ENCODE measurements at regions not wholly inside any gene's neighbourhood (a gene's known extent, or its start where the extent isn't known, plus 50 kb on each side); places are given as distances from the start of the nearest gene placed in this dataset.

GRCh38 chr14:26078561-26078960 lies 519.3 kb downstream of the NOVA1 start:
- no peak for DNase-seq
- Histone ChIP-seq H3K79me1 (ENCODE audit: low read length) (no peaks in the 10 kb centered on the region), H3K14ac (ENCODE audit: low read length) (no peak overlapping the region), H3K9me3 (ENCODE audit: insufficient read depth, low read depth, low read length) (no peaks in the 10 kb centered on the region), H3K27ac (ENCODE audit: low read depth, low read length) (no peak overlapping the region), H2AK5ac (ENCODE audit: low read length) (no peak overlapping the region), H3K18ac (ENCODE audit: low read length) (no peak overlapping the region), H3K4ac (ENCODE audit: low read depth, low read length) (no peak overlapping the region), H2AFZ (ENCODE audit: insufficient read depth, low read length, poor library complexity) (no peak overlapping the region), H3K36me3 (ENCODE audit: control insufficient read depth in 1 of 2, insufficient read depth in 2 of 2, low read length in 2 of 2) (no peaks in the 10 kb centered on the region), H3K4me3 (ENCODE audit: low read depth, low read length) (no peak overlapping the region), H2BK5ac (ENCODE audit: low read depth, low read length, poor library complexity) (no peak overlapping the region), H2BK120ac (ENCODE audit: insufficient read depth, low read length, poor library complexity) (no peak overlapping the region), H3K9ac (ENCODE audit: low read length) (no peak overlapping the region), H4K8ac (ENCODE audit: low read depth, low read length) (no peak overlapping the region), H2BK12ac (ENCODE audit: low read length) (no peak overlapping the region), H3K4me2 (ENCODE audit: low read length) (no peak overlapping the region), H4K91ac (ENCODE audit: low read depth, low read length) (no peak overlapping the region), H3K4me1 (ENCODE audit: control insufficient read depth in 1 of 2, insufficient read depth in 2 of 2, low read length in 2 of 2) (no peaks in the 10 kb centered on the region), H3K23ac (ENCODE audit: low read length) (no peak overlapping the region), H4K12ac (ENCODE audit: low read depth, low read length) (no peak overlapping the region), H3K27me3 (ENCODE audit: insufficient read depth, low read length) (no peaks in the 10 kb centered on the region), H3K79me2 (ENCODE audit: control insufficient read depth, insufficient read depth, low read length, poor library complexity) (no peaks in the 10 kb centered on the region)
- WGBS (ENCODE audit: extremely low coverage, insufficient coverage, insufficient read length): no CpG with 5 or more reads among the region's 2 CpGs

- Histone ChIP-seq H2BK5ac (ENCODE audit: low read depth, low read length, poor library complexity) (no peak overlapping the region), H3K27ac (ENCODE audit: low read depth, low read length) (no peak overlapping the region), H4K12ac (ENCODE audit: low read depth, low read length) (no peak overlapping the region), H2BK12ac (ENCODE audit: low read length) (no peak overlapping the region), H3K4me1 (ENCODE audit: control insufficient read depth in 1 of 2, insufficient read depth in 2 of 2, low read length in 2 of 2) (no peaks in the 10 kb centered on the region), H2AK5ac (ENCODE audit: low read length) (no peak overlapping the region), H3K27me3 (ENCODE audit: insufficient read depth, low read length) (no peaks in the 10 kb centered on the region), H3K23ac (ENCODE audit: low read length) (no peak overlapping the region), H4K8ac (ENCODE audit: low read depth, low read length) (no peak overlapping the region), H3K4ac (ENCODE audit: low read depth, low read length) (no peak overlapping the region), H3K9me3 (ENCODE audit: insufficient read depth, low read depth, low read length) (no peaks in the 10 kb centered on the region), H4K91ac (ENCODE audit: low read depth, low read length) (no peak overlapping the region), H3K4me2 (ENCODE audit: low read length) (no peak overlapping the region), H2AFZ (ENCODE audit: insufficient read depth, low read length, poor library complexity) (no peak overlapping the region), H2BK120ac (ENCODE audit: insufficient read depth, low read length, poor library complexity) (no peak overlapping the region), H3K4me3 (ENCODE audit: low read depth, low read length) (no peak overlapping the region), H3K36me3 (ENCODE audit: control insufficient read depth in 1 of 2, insufficient read depth in 2 of 2, low read length in 2 of 2) (no peaks in the 10 kb centered on the region), H3K14ac (ENCODE audit: low read length) (no peak overlapping the region), H3K9ac (ENCODE audit: low read length) (no peak overlapping the region), H3K79me2 (ENCODE audit: control insufficient read depth, insufficient read depth, low read length, poor library complexity) (no peaks in the 10 kb centered on the region), H3K79me1 (ENCODE audit: low read length) (no peaks in the 10 kb centered on the region), H3K18ac (ENCODE audit: low read length) (no peak overlapping the region)
- WGBS (ENCODE audit: extremely low coverage, insufficient coverage, insufficient read length): no CpG with 5 or more reads among the region's 2 CpGs
- no peak for DNase-seq
Measured at GRCh38 chr14:26074892-26075291, 522.9 kb downstream of the NOVA1 start.

- no CpG with 5 or more reads among the region's 3 CpGs for WGBS (ENCODE audit: extremely low coverage, insufficient coverage, insufficient read length)
- Histone ChIP-seq H4K8ac (ENCODE audit: low read depth, low read length) (no peak overlapping the region), H4K91ac (ENCODE audit: low read depth, low read length) (no peak overlapping the region), H2BK120ac (ENCODE audit: insufficient read depth, low read length, poor library complexity) (no peak overlapping the region), H3K79me1 (ENCODE audit: low read length) (no peaks in the 10 kb centered on the region), H3K9ac (ENCODE audit: low read length) (no peak overlapping the region), H3K4me3 (ENCODE audit: low read depth, low read length) (no peak overlapping the region), H2AK5ac (ENCODE audit: low read length) (no peak overlapping the region), H4K12ac (ENCODE audit: low read depth, low read length) (no peak overlapping the region), H3K79me2 (ENCODE audit: control insufficient read depth, insufficient read depth, low read length, poor library complexity) (no peaks in the 10 kb centered on the region), H3K36me3 (ENCODE audit: control insufficient read depth in 1 of 2, insufficient read depth in 2 of 2, low read length in 2 of 2) (no peaks in the 10 kb centered on the region), H2AFZ (ENCODE audit: insufficient read depth, low read length, poor library complexity) (no peak overlapping the region), H3K4me1 (ENCODE audit: control insufficient read depth in 1 of 2, insufficient read depth in 2 of 2, low read length in 2 of 2) (no peaks in the 10 kb centered on the region), H3K9me3 (ENCODE audit: insufficient read depth, low read depth, low read length) (no peaks in the 10 kb centered on the region), H3K4ac (ENCODE audit: low read depth, low read length) (no peak overlapping the region), H3K14ac (ENCODE audit: low read length) (no peak overlapping the region), H3K27ac (ENCODE audit: low read depth, low read length) (no peak overlapping the region), H2BK5ac (ENCODE audit: low read depth, low read length, poor library complexity) (no peak overlapping the region), H3K27me3 (ENCODE audit: insufficient read depth, low read length) (no peaks in the 10 kb centered on the region), H3K4me2 (ENCODE audit: low read length) (no peak overlapping the region), H3K23ac (ENCODE audit: low read length) (no peak overlapping the region), H2BK12ac (ENCODE audit: low read length) (no peak overlapping the region), H3K18ac (ENCODE audit: low read length) (no peak overlapping the region)
- no peak for DNase-seq
Measured at GRCh38 chr14:26070443-26070842, 527.4 kb downstream of the NOVA1 start.

GRCh38 chr14:26067786-26068459 lies 529.9 kb downstream of the NOVA1 start:
- Histone ChIP-seq H4K8ac (ENCODE audit: low read depth, low read length) (no peak overlapping the region), H3K9me3 (ENCODE audit: insufficient read depth, low read depth, low read length) (no peaks in the 10 kb centered on the region), H3K36me3 (ENCODE audit: control insufficient read depth in 1 of 2, insufficient read depth in 2 of 2, low read length in 2 of 2) (no peaks in the 10 kb centered on the region), H2AK5ac (ENCODE audit: low read length) (no peak overlapping the region), H3K27me3 (ENCODE audit: insufficient read depth, low read length) (no peaks in the 10 kb centered on the region), H4K12ac (ENCODE audit: low read depth, low read length) (no peak overlapping the region), H3K27ac (ENCODE audit: low read depth, low read length) (no peak overlapping the region), H2BK5ac (ENCODE audit: low read depth, low read length, poor library complexity) (no peak overlapping the region), H3K4me1 (ENCODE audit: control insufficient read depth in 1 of 2, insufficient read depth in 2 of 2, low read length in 2 of 2) (no peaks in the 10 kb centered on the region), H3K79me2 (ENCODE audit: control insufficient read depth, insufficient read depth, low read length, poor library complexity) (no peaks in the 10 kb centered on the region), H3K18ac (ENCODE audit: low read length) (no peak overlapping the region), H2BK12ac (ENCODE audit: low read length) (no peak overlapping the region), H3K14ac (ENCODE audit: low read length) (no peak overlapping the region), H3K4me2 (ENCODE audit: low read length) (no peak overlapping the region), H3K9ac (ENCODE audit: low read length) (no peak overlapping the region), H3K4me3 (ENCODE audit: low read depth, low read length) (no peak overlapping the region), H3K4ac (ENCODE audit: low read depth, low read length) (no peak overlapping the region), H3K79me1 (ENCODE audit: low read length) (no peaks in the 10 kb centered on the region), H2AFZ (ENCODE audit: insufficient read depth, low read length, poor library complexity) (no peak overlapping the region), H2BK120ac (ENCODE audit: insufficient read depth, low read length, poor library complexity) (no peak overlapping the region), H3K23ac (ENCODE audit: low read length) (no peak overlapping the region), H4K91ac (ENCODE audit: low read depth, low read length) (no peak overlapping the region)
- DNase-seq: no peak
- no CpG with 5 or more reads among the region's 3 CpGs for WGBS (ENCODE audit: extremely low coverage, insufficient coverage, insufficient read length)
